B cell (primary cell): ENCODE measurements at regions not wholly inside any gene's neighbourhood (a gene's known extent, or its start where the extent isn't known, plus 50 kb on each side); places are given as distances from the start of the nearest gene placed in this dataset.

Experiments used
- CTCF ChIP-seq: fragments of 200-600 bp; IDR thresholded peaks from one replicate; pipeline ENCODE4 v1.8.0; 2022; ENCODE audit warnings: antibody characterized with exemption, mild to moderate bottlenecking
- EZH2 ChIP-seq: IDR thresholded peaks from 2 replicates; pipeline ENCODE4 v1.6.1; 2012; ENCODE audit warnings: borderline replicate concordance, low read depth, mild to moderate bottlenecking, moderate library complexity, low read length; ENCODE audit not compliant: insufficient read depth, poor library complexity, severe bottlenecking

GRCh38 chr4:17232566-17233253, 279.2 kb downstream of the QDPR start:
- TF ChIP-seq CTCF (no peak), EZH2 (no peak)
